Osteoblast (primary cell): ENCODE measurements at regions not wholly inside any gene's neighbourhood (a gene's known extent, or its start where the extent isn't known, plus 50 kb on each side); places are given as distances from the start of the nearest gene placed in this dataset.
"Not testable (repeated sequence)": the region's sequence is repeated elsewhere in the genome, so short reads cannot be mapped to it uniquely, and the experiment has no call there.

Experiments
- DNase-seq: peaks from one replicate; pipeline ENCODE4 v3.0.0; 2011; ENCODE audit warnings: low spot score, mixed read lengths; ENCODE audit not compliant: insufficient read length; ENCODE audit errors: missing footprints
- H2AFZ ChIP-seq: 2 replicates; pipeline ENCODE4 v1.6.0; 2011; ENCODE audit warnings: mild to moderate bottlenecking, low read length
- H3K27ac ChIP-seq: 2 replicates; pipeline ENCODE4 v1.5.1; 2011; ENCODE audit warnings: mild to moderate bottlenecking, low read depth, low read length, moderate library complexity
- H3K27me3 ChIP-seq: 2 replicates; pipeline ENCODE4 v1.6.0; 2012; ENCODE audit warnings: mild to moderate bottlenecking, control low read depth, inconsistent platforms, low read length, moderate library complexity; ENCODE audit not compliant: insufficient read depth
- H3K36me3 ChIP-seq: 2 replicates; pipeline ENCODE4 v1.5.1; 2011; ENCODE audit warnings: mild to moderate bottlenecking, low read length, control low read depth, moderate library complexity; ENCODE audit not compliant: insufficient read depth
- H3K4me1 ChIP-seq: 2 replicates; pipeline ENCODE4 v1.5.1; 2011; ENCODE audit warnings: mild to moderate bottlenecking, low read length, control low read depth, moderate library complexity; ENCODE audit not compliant: insufficient read depth
- H3K4me2 ChIP-seq: 2 replicates; pipeline ENCODE4 v1.6.0; 2011; ENCODE audit warnings: mild to moderate bottlenecking, low read length; ENCODE audit not compliant: insufficient read depth
- H3K4me3 ChIP-seq: fragments of 200-600 bp; sonication (generic); 3 replicates; pipeline ENCODE4 v1.5.1; 2012; ENCODE audit warnings: mild to moderate bottlenecking, low read length, inconsistent platforms; ENCODE audit not compliant: insufficient read depth
- H3K79me2 ChIP-seq: 2 replicates; pipeline ENCODE4 v1.6.0; 2012; ENCODE audit warnings: mild to moderate bottlenecking, low read length, control low read depth, inconsistent platforms; ENCODE audit not compliant: insufficient read depth
- H3K9me3 ChIP-seq: 2 replicates; pipeline ENCODE4 v1.5.1; 2011; ENCODE audit warnings: low read depth, low read length, control low read depth
- H4K20me1 ChIP-seq: 2 replicates; pipeline ENCODE4 v1.6.0; 2012; ENCODE audit warnings: mild to moderate bottlenecking, low read length, control low read depth; ENCODE audit not compliant: insufficient read depth
- TF ChIP-seq, protein P1 (sequence below): IDR thresholded peaks from 2 replicates; pipeline ENCODE4 v1.5.1; 2011; ENCODE audit warnings: mild to moderate bottlenecking, low read depth, low read length, moderate library complexity; ENCODE audit errors: extremely low read depth

DNA sequence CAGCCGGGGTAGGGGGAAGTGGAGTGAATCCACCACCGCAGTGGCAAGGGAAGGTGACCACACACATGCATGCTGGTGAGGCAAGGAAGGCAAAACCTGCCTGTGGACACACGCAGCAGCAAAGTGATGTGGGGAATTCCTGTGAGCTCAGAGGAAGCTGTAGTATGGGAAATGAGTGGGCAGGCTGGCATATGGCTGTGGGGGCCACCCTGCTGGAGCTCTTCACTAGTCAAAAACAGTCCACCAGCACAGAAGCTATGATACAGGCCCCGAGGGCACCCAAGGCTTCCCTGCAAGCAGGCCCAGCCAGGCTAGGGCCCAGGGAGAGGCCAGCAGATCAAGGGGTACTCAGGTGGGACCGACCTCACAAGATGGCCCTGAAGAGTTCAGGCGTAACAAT is 239.1 kb downstream of the CHM start:
- no peaks in the 10 kb centered on the region for H3K79me2 ChIP-seq
- no peak overlapping the region for H3K4me2 ChIP-seq
- peak; percentile 11 for DNase-seq
- H3K36me3 ChIP-seq = no peaks in the 10 kb centered on the region
- no peak overlapping the region for H3K4me3 ChIP-seq
- H4K20me1 ChIP-seq = no peaks in the 10 kb centered on the region
- no peaks in the 10 kb centered on the region for H3K27me3 ChIP-seq
- TF ChIP-seq, protein P1, sequence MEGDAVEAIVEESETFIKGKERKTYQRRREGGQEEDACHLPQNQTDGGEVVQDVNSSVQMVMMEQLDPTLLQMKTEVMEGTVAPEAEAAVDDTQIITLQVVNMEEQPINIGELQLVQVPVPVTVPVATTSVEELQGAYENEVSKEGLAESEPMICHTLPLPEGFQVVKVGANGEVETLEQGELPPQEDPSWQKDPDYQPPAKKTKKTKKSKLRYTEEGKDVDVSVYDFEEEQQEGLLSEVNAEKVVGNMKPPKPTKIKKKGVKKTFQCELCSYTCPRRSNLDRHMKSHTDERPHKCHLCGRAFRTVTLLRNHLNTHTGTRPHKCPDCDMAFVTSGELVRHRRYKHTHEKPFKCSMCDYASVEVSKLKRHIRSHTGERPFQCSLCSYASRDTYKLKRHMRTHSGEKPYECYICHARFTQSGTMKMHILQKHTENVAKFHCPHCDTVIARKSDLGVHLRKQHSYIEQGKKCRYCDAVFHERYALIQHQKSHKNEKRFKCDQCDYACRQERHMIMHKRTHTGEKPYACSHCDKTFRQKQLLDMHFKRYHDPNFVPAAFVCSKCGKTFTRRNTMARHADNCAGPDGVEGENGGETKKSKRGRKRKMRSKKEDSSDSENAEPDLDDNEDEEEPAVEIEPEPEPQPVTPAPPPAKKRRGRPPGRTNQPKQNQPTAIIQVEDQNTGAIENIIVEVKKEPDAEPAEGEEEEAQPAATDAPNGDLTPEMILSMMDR = no peak
- no peak overlapping the region for H2AFZ ChIP-seq
- no peaks in the 10 kb centered on the region for H3K4me1 ChIP-seq
- H3K9me3 ChIP-seq = peaks cover 5% of the 10 kb centered on the region
- H3K27ac ChIP-seq = no peak overlapping the region

DNA sequence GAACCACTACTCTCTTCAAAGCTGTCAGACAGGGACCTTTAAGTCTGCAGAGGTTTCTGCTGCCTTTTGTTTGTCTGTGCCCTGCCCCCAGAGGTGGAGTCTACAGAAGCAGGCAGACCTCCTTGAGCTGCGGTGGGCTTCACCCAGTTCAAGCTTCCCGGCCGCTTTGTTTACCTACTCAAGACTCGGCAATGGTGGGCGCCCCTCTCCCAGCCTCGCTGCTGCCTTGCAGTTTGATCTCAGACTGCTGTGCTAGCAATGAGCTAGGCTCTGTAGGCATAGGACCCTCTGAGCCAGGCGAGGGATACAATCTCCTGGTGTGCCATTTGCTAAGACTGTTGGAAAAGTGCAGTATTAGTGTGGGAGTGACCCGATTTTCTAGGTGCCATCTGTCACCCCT is 275.0 kb downstream of the CHM start:
- not testable (repeated sequence) for H3K79me2 ChIP-seq, H3K4me2 ChIP-seq, H3K4me3 ChIP-seq, H3K36me3 ChIP-seq, DNase-seq, H3K27ac ChIP-seq, H3K4me1 ChIP-seq, H3K27me3 ChIP-seq, H4K20me1 ChIP-seq, H2AFZ ChIP-seq, H3K9me3 ChIP-seq

DNA sequence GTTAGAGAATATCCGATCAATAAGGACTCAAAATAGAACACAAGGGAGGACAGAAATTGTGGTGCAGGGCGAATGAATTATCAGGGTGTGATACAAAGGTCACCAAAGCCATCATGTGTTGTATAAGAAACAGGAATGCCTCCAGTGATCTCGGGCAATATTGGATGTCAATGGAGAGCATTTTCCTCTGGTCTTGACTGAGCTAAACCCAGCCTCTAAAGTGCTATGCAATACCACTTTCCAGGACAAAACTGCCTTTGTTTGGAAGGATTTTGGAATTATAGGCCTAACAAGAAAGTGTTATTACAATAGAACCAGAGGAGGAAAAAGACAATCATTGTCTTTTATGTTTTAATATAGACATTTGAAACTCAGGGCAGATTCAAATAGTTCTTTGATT is 281.7 kb downstream of the CHM start:
- H3K36me3 ChIP-seq = no peaks in the 10 kb centered on the region
- no peaks in the 10 kb centered on the region for H3K79me2 ChIP-seq
- no peaks in the 10 kb centered on the region for H3K27me3 ChIP-seq
- TF ChIP-seq, protein P1 = no peak
- H3K4me3 ChIP-seq = no peak overlapping the region
- no peaks in the 10 kb centered on the region for H4K20me1 ChIP-seq
- no peak for DNase-seq
- no peak overlapping the region for H2AFZ ChIP-seq
- no peak overlapping the region for H3K27ac ChIP-seq
- peaks cover 2% of the 10 kb centered on the region for H3K9me3 ChIP-seq
- H3K4me1 ChIP-seq = no peaks in the 10 kb centered on the region
- no peak overlapping the region for H3K4me2 ChIP-seq

DNA sequence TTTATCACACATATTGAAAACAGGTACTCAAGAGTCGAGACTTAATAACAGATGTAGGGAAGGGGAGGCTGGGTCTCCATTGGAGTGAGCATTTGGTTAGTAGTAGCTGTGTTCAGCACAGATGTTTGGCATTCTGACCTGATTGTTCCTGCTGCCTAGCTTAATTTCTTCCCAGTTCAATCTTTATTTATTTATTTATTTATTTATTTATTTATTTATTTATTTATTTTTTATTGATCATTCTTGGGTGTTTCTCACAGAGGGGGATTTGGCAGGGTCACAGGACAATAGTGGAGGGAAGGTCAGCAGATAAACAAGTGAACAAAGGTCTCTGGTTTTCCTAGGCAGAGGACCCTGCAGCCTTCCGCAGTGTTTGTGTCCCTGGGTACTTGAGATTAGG is 324.3 kb downstream of the CHM start:
- not testable (repeated sequence) for DNase-seq, H3K4me2 ChIP-seq

DNA sequence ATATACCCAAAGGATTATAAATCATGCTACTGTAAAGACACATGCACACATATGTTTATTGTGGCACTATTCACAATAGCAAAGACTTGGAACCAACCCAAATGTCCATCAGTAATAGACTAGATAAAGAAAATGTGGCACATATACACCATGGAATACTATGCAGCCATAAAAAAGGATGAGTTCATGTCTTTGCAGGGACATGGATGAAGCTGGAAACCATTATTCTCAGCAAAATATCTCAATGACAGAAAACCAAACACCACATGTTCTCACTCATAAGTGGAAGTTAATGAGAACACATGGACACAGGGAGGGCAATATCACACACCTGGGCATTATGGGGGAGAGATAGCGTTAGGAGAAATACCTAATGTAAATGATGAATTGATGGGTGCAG is 323.8 kb upstream of the POF1B start:
- not testable (repeated sequence) for H3K36me3 ChIP-seq, H4K20me1 ChIP-seq, H3K9me3 ChIP-seq, H3K4me3 ChIP-seq, DNase-seq, H2AFZ ChIP-seq, H3K27ac ChIP-seq, H3K27me3 ChIP-seq, H3K4me1 ChIP-seq, H3K4me2 ChIP-seq, H3K79me2 ChIP-seq

More for the DNA sequence above, 324.3 kb downstream of the CHM start:
- H3K4me3 ChIP-seq, H3K36me3 ChIP-seq, H3K27ac ChIP-seq, H3K9me3 ChIP-seq, H3K79me2 ChIP-seq, H4K20me1 ChIP-seq, H3K27me3 ChIP-seq, H2AFZ ChIP-seq, H3K4me1 ChIP-seq: not testable (repeated sequence)
